ENCODE measurements at regions not wholly inside any gene's neighbourhood (a gene's known extent, or its start where the extent isn't known, plus 50 kb on each side); places are given as distances from the start of the nearest gene placed in this dataset.

- DNase-seq (ENCODE audit: low spot score), result no peak
Measured at GRCh38 chr1:193504920-193505319, 318.5 kb upstream of the B3GALT2 start.

- DNase-seq (ENCODE audit: low spot score), result no peak
Measured at GRCh38 chr1:193498088-193498655, 311.8 kb upstream of the B3GALT2 start.

- DNase-seq (ENCODE audit: low spot score), result no peak
Measured at GRCh38 chr1:193494368-193494767, 308.0 kb upstream of the B3GALT2 start.

GRCh38 chr1:193489191-193489590 is 302.8 kb upstream of the B3GALT2 start:
- DNase-seq (ENCODE audit: low spot score), result no peak

GRCh38 chr1:193487722-193488121 is 301.3 kb upstream of the B3GALT2 start:
- DNase-seq (ENCODE audit: low spot score), result no peak

DNA sequence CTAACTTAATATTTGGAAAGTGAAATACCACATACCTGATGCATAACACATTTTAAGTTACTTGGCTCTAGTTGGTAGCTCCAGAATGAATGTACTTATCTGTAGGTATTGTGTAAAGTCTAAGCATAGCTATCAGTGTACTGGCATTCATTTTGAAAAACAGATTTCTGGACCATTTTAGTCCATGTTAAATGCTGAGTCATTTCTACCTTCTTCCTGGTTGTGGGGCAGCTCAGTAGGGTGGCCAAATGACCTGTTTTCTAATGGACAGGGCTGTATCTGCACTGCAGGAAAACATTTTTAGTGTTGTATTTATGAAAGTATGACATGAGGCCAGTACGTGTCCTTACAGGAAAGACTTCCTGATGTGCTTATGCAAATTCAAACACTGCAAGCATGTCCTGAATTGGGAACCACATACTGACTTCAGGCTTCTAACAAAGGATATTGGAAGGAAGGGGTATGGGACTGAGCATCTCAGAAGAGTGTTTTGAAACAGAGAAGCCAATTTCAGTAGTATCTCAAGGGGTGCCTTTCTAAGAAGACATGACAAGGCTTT is 300.3 kb upstream of the B3GALT2 start:
- DNase-seq (ENCODE audit: low spot score), result no peak

DNA sequence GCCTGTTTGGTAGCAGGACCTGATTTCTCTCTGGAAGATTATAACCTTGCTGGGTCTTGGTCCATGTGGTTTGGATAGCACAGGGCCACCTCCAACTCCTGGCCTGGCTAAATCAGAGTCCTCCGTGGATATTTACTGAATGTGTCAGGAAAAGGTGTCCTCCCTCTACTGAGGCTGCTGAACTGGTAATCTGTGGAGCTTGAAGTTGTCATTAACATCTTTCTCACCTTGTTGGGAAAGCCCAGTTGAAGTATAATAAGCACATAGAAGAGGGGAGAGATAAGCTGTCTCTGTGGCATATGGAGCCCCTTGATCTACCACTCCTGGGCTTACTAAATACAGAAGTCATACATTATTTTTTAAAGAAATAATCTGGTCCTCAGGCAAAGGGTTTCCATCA is 294.3 kb upstream of the B3GALT2 start:
- DNase-seq (ENCODE audit: low spot score), result no peak

DNA sequence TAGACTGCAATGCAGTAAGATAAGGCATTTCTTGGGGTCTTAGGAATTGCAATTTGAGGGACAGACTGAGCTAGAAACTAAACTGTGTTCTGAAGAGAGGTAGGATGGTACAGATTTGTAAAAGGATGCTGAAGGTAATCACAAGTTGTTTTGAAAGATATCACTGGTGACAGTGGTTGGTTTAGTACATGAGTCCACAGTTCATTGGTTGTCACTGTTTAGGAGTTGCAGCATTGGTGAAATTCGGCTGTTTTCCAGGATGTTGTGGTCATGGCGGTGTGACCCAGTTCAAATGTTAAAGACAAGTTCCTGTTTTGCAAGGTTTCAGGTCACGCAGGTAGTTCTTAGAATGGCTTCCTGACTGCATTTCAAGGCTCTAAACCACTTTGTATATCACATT is 292.8 kb upstream of the B3GALT2 start:
- no peak for DNase-seq (ENCODE audit: low spot score)

DNA sequence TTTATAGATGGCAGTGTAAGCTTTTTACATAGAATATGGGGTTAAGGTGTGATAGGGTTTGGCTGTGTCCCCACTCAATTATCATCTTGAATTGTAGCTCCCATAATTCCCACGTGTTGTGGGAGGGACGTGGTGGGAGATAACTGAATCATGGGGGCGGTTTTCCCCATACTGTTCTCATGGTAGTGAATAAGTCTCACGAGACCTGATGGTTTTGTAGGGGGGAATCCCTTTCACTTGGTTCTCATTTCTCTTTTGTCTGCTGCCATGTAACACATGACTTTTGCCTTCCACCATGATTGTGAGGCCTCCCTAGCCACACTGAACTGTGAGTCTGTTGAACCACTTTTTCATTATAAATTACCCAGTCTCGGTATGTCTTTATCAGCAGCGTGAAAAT is 290.3 kb upstream of the B3GALT2 start:
- DNase-seq (ENCODE audit: low spot score), result no peak

DNA sequence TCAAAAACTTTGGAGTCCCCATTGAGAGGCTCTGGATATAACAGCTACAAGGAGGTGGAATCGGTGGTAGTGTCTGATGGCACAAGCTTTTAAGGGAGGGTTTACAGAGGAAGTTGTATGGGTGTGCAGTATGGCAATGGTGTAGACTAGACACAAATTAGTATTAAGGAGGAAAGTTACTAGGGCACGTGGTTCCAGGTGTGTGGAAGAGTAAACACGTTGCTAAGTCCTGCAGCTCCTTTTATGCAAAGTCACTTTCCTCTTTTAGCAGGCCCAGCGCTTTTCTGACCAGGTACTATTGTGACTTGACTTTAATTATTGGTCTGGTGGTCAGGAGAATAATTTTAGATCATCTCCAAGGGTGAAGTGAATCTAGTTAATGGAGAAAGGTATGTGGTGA is 287.5 kb upstream of the B3GALT2 start:
- DNase-seq (ENCODE audit: low spot score), result no peak

DNA sequence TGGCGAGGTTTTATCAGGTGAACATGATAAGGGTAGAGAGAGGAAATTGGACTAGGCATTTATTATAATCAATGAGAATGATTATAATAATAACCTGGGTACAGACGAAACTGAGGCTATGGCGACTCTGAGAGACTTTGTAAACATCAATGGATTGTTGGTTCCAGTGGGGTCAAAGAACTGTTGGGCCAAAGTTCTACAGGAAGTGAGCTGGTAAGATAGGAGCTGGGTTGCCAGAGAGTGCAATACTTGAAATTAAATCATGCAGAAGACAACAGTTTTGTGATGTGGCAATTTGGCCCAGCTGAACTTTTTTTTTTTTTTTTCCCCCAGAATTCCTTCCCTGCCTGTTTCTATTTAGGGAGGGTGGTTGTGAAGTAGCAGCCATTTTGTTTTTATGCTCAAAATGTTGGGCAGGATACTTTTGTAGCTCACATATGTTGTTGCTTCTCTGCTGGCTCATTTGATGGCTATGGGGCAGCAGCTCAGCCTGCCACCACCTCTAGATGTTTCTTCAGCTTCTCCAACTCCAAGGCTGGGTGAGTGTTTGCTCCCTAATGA is 286.5 kb upstream of the B3GALT2 start:
- DNase-seq (ENCODE audit: low spot score), result no peak

GRCh38 chr1:193472430-193472829 is 286.0 kb upstream of the B3GALT2 start:
- DNase-seq (ENCODE audit: low spot score), result no peak

GRCh38 chr1:193471981-193472380 is 285.6 kb upstream of the B3GALT2 start:
- no peak for DNase-seq (ENCODE audit: low spot score)

DNA sequence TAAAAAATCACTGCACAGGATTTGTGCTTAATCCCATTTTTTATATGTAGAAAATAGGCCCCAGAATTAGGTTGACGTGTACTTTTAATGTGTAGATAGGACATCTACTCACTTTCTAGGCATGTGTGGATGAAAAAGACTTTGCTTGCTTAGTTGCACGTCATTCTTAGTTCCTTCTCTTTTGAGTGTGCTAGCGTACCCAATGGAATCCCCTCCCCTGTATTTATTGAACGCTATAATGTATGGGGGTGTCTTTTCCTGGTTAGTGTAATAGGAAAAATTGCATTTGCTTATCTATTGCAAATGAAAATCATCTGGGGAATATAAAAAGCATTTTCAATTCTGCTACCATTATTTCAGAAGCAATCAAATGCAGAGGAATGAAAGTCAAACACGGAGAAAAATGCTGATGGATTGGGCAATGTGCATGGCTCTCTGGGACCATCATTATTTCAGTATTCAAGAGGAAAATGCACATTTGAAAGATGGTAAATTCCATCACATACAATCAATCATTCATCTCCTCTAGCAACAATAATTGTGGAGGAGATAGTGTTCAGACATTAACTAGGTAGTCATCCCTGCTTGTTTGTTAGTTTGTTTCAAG is 277.0 kb upstream of the B3GALT2 start:
- DNase-seq (ENCODE audit: low spot score), result no peak

- DNase-seq (ENCODE audit: low spot score), result peak; percentile 29
Measured at GRCh38 chr1:193462629-193463320, 276.4 kb upstream of the B3GALT2 start.

- DNase-seq (ENCODE audit: low spot score), result no peak
Measured at GRCh38 chr1:193458628-193459027, 272.2 kb upstream of the B3GALT2 start.

DNA sequence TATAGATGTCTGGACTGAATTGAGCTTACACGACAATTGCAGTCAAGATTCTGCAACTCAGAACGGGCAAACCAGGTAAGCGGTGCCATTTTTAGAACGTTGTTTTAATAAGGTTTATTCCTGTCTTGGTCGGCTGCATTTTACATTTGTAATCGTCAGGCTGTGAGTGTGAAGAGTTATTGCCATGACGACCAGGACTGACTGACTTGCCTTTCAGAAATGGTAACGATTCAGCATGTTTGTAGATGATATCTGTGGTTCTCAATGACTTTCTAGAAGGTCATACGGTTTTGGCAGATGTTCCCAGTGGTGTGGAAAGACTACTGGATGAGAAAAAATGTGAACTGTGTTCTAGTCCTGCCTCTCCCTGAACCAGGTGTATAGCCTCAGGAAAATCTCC is 271.3 kb upstream of the B3GALT2 start:
- no peak for DNase-seq (ENCODE audit: low spot score)

DNA sequence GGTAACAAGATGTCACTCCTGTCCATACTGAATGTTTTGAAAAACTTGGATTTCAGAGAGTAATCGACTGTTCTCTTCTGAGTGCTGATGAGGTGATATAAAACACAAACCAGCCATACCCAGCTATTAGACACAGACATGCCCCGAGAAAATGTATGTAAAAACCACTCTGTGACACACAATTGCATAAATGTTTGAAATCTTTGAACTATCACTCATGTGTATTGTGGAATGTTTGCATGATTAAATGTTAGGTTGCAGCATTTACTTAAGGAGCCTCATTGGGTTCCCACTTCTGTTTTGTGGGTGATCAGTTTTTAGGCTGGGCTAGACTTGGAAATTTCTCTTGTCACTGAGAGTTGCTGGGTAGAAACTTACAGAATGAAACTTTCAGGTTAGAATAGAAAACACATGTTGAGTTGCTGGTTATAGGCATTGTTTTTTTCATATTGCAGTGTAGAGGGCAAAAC is 270.4 kb upstream of the B3GALT2 start:
- DNase-seq (ENCODE audit: low spot score), result no peak

DNA sequence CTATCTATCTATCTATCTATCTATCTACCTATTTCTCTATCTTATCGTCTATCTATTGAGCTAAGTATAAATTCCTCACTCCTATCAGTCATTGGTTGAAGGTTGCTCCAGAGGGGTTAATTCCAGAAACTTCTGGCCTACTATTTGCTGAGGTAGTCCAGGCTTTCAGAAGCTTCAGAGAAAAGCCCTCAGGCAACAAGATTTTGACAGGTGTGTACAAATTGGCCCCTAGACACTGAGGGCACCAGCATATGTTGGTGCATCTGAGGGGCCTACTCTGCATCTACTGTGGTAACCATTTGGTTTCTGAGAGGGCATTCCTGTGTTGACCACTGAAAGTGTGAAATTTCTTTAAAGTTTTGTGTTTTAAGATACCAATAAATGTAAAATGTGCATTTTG is 265.2 kb upstream of the B3GALT2 start:
- no peak for DNase-seq (ENCODE audit: low spot score)

- no peak for DNase-seq (ENCODE audit: low spot score)
Measured at GRCh38 chr1:193451001-193451400, 264.6 kb upstream of the B3GALT2 start.

- DNase-seq (ENCODE audit: low spot score), result no peak
Measured at GRCh38 chr1:193448682-193449461, 262.5 kb upstream of the B3GALT2 start.

GRCh38 chr1:193443886-193444285 is 257.5 kb upstream of the B3GALT2 start:
- no peak for DNase-seq (ENCODE audit: low spot score)
